ENCODE measurements at regions not wholly inside any gene's neighbourhood (a gene's known extent, or its start where the extent isn't known, plus 50 kb on each side); places are given as distances from the start of the nearest gene placed in this dataset.

DNA sequence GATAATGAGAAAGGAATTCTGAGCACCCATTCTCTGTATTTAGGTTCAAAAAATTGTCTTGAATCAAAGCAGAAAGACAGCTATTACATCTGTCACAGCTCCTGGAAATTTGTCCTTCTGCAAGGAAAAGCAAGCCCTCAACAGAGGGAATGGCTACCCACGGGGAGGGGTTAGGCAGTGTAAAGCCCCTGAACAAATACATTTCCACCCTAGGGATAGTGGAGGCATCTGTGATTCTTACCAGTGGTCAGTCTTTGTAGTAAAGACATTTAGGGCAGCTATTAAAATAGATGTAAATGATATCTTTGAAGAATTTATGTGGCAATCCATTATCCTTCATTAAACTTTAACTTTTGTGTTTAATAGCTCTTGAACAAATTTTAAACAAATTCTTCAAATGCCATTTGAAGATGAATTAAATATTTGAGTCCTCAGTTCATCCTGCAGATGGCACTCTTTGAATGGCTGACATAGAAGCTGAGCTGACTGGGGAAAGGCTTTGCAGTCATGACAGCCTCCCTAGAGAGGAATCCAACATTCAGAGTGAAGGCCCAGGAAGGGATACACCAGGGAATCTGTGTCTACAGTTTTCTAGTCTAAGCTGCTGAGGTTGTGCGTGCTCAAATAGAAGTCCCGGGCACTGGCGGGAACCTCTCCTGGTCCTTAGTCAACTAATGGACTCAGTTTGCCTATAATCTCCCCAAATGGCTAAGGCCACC, 359.7 kb upstream of the ROPN1 start:
- no peak overlapping the region for H2AFZ ChIP-seq
- no peaks in the 10 kb centered on the region for H3K27me3 ChIP-seq (ENCODE audit: control insufficient read depth, insufficient read depth, low read length)
- H3K4me1 ChIP-seq, result no peaks in the 10 kb centered on the region
- no peak overlapping the region for H3K4me3 ChIP-seq (ENCODE audit: low read depth, low read length)
- no peaks in the 10 kb centered on the region for H3K36me3 ChIP-seq (ENCODE audit: control insufficient read depth, insufficient read depth, low read length)
- TF ChIP-seq CTCF (IDR thresholded peaks at IDR 0.05), result peak; percentile 64
- H3K27ac ChIP-seq, result no peak overlapping the region
- no peak overlapping the region for H3K4me2 ChIP-seq (ENCODE audit: low read length)
- H3K79me2 ChIP-seq, result no peaks in the 10 kb centered on the region
- no peaks in the 10 kb centered on the region for H3K9me3 ChIP-seq (ENCODE audit: control insufficient read depth, low read length)
- H3K9ac ChIP-seq, result no peak overlapping the region

DNA sequence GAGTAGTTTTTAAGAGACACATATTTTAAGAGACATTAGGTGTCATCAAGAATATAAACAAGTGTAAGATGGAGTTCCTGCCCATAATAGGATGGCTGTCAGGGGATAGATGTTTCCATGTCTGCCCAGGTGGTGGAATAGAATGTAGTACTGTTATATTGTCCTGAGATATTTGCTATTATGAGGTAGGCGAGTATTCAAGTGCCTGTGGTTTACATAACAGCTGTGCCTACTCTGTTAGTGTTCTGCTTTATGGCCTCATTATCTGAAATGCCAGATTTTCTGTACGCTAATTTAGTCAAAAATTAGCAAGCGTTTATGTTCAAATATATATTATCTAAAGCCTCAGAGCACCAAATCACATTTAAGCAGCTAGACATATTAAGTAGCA, 360.2 kb upstream of the ROPN1 start:
- H2AFZ ChIP-seq, result no peak overlapping the region
- H3K36me3 ChIP-seq (ENCODE audit: control insufficient read depth, insufficient read depth, low read length), result no peaks in the 10 kb centered on the region
- no peak overlapping the region for H3K27ac ChIP-seq
- no peak for TF ChIP-seq CTCF (IDR thresholded peaks at IDR 0.05)
- H3K4me2 ChIP-seq (ENCODE audit: low read length), result no peak overlapping the region
- no peaks in the 10 kb centered on the region for H3K27me3 ChIP-seq (ENCODE audit: control insufficient read depth, insufficient read depth, low read length)
- H3K79me2 ChIP-seq, result no peaks in the 10 kb centered on the region
- no peak overlapping the region for H3K9ac ChIP-seq
- no peaks in the 10 kb centered on the region for H3K9me3 ChIP-seq (ENCODE audit: control insufficient read depth, low read length)
- H3K4me1 ChIP-seq, result no peaks in the 10 kb centered on the region
- H3K4me3 ChIP-seq (ENCODE audit: low read depth, low read length), result no peak overlapping the region

- H2AFZ ChIP-seq, result no peak overlapping the region
- no peak overlapping the region for H3K9ac ChIP-seq
- H3K4me1 ChIP-seq, result no peaks in the 10 kb centered on the region
- no peaks in the 10 kb centered on the region for H3K27me3 ChIP-seq (ENCODE audit: control insufficient read depth, insufficient read depth, low read length)
- H3K9me3 ChIP-seq (ENCODE audit: control insufficient read depth, low read length), result no peaks in the 10 kb centered on the region
- H3K4me3 ChIP-seq (ENCODE audit: low read depth, low read length), result no peak overlapping the region
- no peak overlapping the region for H3K4me2 ChIP-seq (ENCODE audit: low read length)
- H3K27ac ChIP-seq, result no peak overlapping the region
- TF ChIP-seq CTCF (IDR thresholded peaks at IDR 0.05), result no peak
- no peaks in the 10 kb centered on the region for H3K36me3 ChIP-seq (ENCODE audit: control insufficient read depth, insufficient read depth, low read length)
- H3K79me2 ChIP-seq, result no peaks in the 10 kb centered on the region
Observed at GRCh38 chr3:124353691-124354090, 361.8 kb upstream of the ROPN1 start.

DNA sequence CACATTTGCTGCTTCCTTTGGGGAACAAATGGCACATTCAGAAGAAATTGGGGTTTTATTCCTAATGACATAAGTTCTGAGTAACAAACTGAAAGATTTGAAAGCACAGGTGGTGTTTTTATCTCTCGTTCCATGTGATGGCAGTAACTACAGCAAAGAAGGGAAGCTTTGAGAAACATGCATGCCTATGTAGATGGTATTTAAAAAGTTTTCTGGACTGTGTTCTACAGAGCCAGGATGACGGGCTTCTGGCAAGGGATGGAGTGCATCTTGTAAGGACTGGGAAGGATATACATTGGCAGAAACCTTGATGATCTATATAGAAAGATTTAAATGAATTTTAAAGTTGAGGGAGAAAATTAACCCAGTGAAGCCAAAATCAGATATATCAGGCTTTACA, 362.2 kb upstream of the ROPN1 start:
- no peak for TF ChIP-seq CTCF (IDR thresholded peaks at IDR 0.05)
- Histone ChIP-seq H3K79me2 (no peaks in the 10 kb centered on the region), H3K9ac (no peak overlapping the region), H3K27ac (no peak overlapping the region), H3K4me3 (ENCODE audit: low read depth, low read length) (no peak overlapping the region), H3K36me3 (ENCODE audit: control insufficient read depth, insufficient read depth, low read length) (no peaks in the 10 kb centered on the region), H3K4me1 (no peaks in the 10 kb centered on the region), H3K9me3 (ENCODE audit: control insufficient read depth, low read length) (no peaks in the 10 kb centered on the region), H2AFZ (no peak overlapping the region), H3K27me3 (ENCODE audit: control insufficient read depth, insufficient read depth, low read length) (no peaks in the 10 kb centered on the region), H3K4me2 (ENCODE audit: low read length) (no peak overlapping the region)

DNA sequence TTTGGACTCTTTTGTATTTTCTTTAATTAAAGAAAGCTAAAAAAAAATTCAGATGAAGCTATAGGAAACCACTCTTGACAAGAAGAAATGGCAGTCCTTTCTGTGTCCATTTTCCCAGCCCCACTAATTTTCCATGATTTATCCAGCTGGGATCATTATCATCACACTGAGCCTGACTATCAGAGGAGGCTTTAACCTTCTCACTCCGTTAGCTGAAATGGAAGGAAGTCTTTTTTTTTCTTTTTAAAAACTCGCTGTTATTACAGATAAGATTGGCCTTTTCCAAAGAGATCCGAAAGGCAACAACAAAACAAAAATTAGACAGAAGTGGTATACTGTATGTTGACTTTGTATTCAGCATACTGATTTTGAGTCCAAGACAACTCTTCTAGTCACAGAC, 366.2 kb upstream of the ROPN1 start:
- Histone ChIP-seq H2AFZ (no peak overlapping the region), H3K27me3 (ENCODE audit: control insufficient read depth, insufficient read depth, low read length) (no peaks in the 10 kb centered on the region), H3K4me1 (peaks cover 9% of the 10 kb centered on the region), H3K27ac (no peak overlapping the region), H3K9me3 (ENCODE audit: control insufficient read depth, low read length) (no peaks in the 10 kb centered on the region), H3K36me3 (ENCODE audit: control insufficient read depth, insufficient read depth, low read length) (no peaks in the 10 kb centered on the region), H3K79me2 (no peaks in the 10 kb centered on the region), H3K4me2 (ENCODE audit: low read length) (no peak overlapping the region), H3K4me3 (ENCODE audit: low read depth, low read length) (no peak overlapping the region), H3K9ac (no peak overlapping the region)
- no peak for TF ChIP-seq CTCF (IDR thresholded peaks at IDR 0.05)

Data from parathyroid adenoma (tissue), 2 donors.